ENCODE measurements at regions not wholly inside any gene's neighbourhood (a gene's known extent, or its start where the extent isn't known, plus 50 kb on each side); places are given as distances from the start of the nearest gene placed in this dataset.

DNA sequence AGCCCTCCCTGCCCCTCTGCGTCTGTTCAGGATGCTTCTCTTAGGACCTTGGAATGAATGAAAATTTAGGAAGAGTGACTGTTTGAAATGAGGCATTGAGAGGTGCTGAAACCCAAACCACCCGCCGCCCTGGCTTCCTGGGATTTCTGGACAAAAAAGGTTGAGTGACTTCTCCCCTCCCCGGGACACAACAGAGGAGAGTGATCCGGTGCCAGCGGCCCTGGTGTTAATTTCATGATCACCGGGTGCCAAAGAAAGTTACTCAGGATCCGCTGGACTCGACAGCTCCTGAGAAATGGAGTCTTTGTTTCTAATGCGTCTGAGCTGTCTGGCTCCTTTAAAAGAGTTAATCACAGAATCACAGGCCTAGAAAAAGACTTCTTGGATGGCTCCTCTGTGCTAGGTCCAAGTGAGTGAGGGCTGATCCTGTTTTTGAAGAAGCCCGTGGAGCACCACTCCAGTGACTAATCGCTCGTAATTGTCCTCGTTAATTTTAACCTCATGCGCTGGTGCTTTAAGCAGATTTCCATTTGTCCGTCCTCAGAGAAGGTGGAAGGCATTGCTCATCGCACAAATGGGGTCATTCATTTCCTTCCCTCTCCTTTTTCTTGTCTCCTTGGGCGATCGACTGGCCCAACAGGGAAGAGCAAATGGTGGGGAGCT lies 144.4 kb upstream of the ZFHX3 start:
- ChIA-PET CTCF (interaction anchor here (1.5 kb wide), 1 partner anchor 16 kb away, joined by 4 read pairs; no protein-coding TSS in a partner anchor), POLR2A (no interaction called here)
- no peak for DNase-seq (ENCODE audit: extremely low spot score)

DNA sequence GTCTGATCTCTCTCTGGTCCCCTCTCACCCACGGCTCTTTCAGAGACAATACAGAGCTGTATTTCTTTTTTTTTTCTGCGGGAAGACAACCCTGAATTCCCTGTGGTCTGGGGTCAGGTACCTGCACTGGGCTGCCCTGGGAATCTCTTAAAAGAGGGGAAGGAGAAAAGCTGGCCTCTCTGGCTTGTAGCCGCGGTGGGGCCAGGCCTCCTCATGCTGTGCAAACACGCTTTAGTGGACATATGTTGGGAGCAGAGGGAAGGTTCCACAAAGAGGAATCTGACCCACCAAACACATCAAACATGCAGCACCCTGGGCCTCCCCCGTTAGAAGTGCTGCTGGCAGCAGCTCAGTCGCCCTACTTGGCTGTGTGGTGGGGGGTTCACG lies 143.7 kb upstream of the ZFHX3 start:
- ChIA-PET POLR2A (no interaction called here), CTCF (interaction anchor here (1.5 kb wide), 1 partner anchor 15 kb away, joined by 4 read pairs; no protein-coding TSS in a partner anchor)
- no peak for DNase-seq (ENCODE audit: extremely low spot score)
- TF ChIP-seq FOXK2 (IDR thresholded peaks at IDR 0.05) (no peak), LEF1 (IDR thresholded peaks at IDR 0.05; ENCODE audit: borderline replicate concordance) (no peak), BHLHE40 (IDR thresholded peaks at IDR 0.05; ENCODE audit: borderline replicate concordance) (no peak), HDGF (IDR thresholded peaks at IDR 0.05; ENCODE audit: borderline replicate concordance) (no peak), ELF4 (IDR thresholded peaks at IDR 0.05) (no peak)

More for the DNA sequence above, 144.4 kb upstream of the ZFHX3 start:
- no peak for TF ChIP-seq NFRKB (IDR thresholded peaks at IDR 0.05)
- TF ChIP-seq, protein P1, sequence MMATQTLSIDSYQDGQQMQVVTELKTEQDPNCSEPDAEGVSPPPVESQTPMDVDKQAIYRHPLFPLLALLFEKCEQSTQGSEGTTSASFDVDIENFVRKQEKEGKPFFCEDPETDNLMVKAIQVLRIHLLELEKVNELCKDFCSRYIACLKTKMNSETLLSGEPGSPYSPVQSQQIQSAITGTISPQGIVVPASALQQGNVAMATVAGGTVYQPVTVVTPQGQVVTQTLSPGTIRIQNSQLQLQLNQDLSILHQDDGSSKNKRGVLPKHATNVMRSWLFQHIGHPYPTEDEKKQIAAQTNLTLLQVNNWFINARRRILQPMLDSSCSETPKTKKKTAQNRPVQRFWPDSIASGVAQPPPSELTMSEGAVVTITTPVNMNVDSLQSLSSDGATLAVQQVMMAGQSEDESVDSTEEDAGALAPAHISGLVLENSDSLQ (IDR thresholded peaks at IDR 0.05): no peak
- no peak for TF ChIP-seq BHLHE40 (IDR thresholded peaks at IDR 0.05; ENCODE audit: borderline replicate concordance)
- TF ChIP-seq TARDBP (IDR thresholded peaks at IDR 0.05): no peak
- no peak for TF ChIP-seq L3MBTL2 (conservative IDR thresholded peaks at IDR 0.05)
- TF ChIP-seq ZNF384 (IDR thresholded peaks at IDR 0.05): no peak
- no peak for TF ChIP-seq ARNT (IDR thresholded peaks at IDR 0.05)
- no peak for TF ChIP-seq ELF4 (IDR thresholded peaks at IDR 0.05)
- TF ChIP-seq FOXK2 (IDR thresholded peaks at IDR 0.05): no peak
- no peak for TF ChIP-seq SP1 (IDR thresholded peaks at IDR 0.05)
- no peak for TF ChIP-seq HDGF (IDR thresholded peaks at IDR 0.05; ENCODE audit: borderline replicate concordance)
- TF ChIP-seq FOXM1 (IDR thresholded peaks at IDR 0.05; ENCODE audit: borderline replicate concordance): no peak
- TF ChIP-seq FOXA1 (IDR thresholded peaks at IDR 0.05): no peak
- no peak for TF ChIP-seq SUZ12 (IDR thresholded peaks at IDR 0.05)
- no peak for TF ChIP-seq CTBP1 (IDR thresholded peaks at IDR 0.05; ENCODE audit: borderline replicate concordance)
- no peak for TF ChIP-seq LEF1 (IDR thresholded peaks at IDR 0.05; ENCODE audit: borderline replicate concordance)

DNA sequence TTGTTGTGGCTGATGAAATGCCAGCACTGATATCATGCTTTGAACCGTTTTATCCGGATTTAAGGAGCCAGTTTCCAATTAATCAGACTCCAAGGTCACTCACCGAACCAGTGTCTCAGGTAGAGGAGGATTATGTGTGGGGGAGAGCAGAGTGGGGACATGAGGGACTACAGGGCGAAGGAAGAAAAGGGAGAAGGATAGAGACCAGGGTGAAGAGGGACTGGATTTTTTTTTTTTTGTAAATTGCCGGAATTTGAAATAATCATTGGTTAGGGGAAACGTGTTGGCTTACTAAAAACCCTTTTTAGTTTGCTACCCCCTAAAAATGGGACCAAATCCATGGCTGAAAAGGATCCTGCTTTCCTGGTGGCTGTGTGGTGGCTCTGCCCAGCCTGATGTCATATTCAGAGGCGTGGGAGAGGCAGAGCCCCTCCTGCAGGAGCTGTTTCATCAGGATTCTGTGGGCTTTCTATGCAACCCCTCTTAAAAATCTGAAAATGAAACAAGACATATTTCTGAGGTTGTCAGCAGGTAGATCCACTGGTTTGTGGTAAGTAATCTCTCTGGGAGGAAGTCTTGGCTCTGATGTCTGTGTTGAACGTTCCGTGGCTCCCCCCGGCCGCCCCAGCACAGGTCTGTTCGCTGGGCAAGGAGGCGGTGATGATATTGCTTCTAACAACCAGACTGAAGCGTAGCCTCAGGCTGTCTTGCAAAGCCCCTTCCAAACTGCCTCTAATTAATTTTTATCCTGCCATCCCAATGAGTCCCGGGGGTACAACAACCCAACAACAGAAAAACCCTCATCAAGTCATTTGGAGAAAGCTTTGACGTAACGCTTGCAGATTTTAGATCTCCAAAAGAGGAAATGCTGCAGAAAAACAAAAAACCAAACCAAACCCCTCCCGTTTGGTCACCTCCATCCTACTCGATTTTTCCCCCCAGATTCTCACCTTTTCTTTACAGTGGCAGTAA lies 143.0 kb upstream of the ZFHX3 start:
- TF ChIP-seq ARNT (IDR thresholded peaks at IDR 0.05): no peak
- no peak for TF ChIP-seq FOXK2 (IDR thresholded peaks at IDR 0.05)
- TF ChIP-seq FOXA1 (IDR thresholded peaks at IDR 0.05): no peak
- no peak for TF ChIP-seq ZNF384 (IDR thresholded peaks at IDR 0.05)
- POLR2A ChIA-PET: no interaction called here
- no peak for DNase-seq (ENCODE audit: extremely low spot score)
- CTCF ChIA-PET: interaction anchor here (0.7 to 1.5 kb wide), 3 partner anchors 14 to 271 kb away, joined by 3 to 4 read pairs (median 4); no protein-coding TSS in a partner anchor

DNA sequence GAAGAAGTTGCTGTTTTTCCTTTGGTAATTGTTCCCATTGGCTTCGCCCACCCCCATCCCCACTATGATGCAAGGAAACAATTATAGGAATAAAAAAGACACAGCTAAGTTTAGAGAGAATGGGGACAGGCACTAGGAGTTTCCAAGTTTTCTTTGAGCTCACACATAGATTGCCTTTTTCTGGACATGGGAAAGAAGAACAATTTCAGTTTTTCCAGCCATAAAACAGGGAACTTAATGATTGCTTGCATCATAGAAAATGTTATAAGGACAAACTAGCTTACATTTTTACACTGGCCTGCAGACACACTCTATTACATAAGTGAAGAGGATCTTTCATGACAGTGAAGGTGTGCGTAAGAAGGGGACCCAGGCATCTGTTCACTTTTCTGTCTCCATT lies 142.3 kb upstream of the ZFHX3 start:
- POLR2A ChIA-PET: interaction anchor here (0.8 kb wide), 1 partner anchor 137 kb away, joined by 3 read pairs; no protein-coding TSS in a partner anchor
- CTCF ChIA-PET: interaction anchor here (0.7 to 0.8 kb wide), 3 partner anchors 13 to 358 kb away, joined by 3 to 5 read pairs (median 4); no protein-coding TSS in a partner anchor

DNA sequence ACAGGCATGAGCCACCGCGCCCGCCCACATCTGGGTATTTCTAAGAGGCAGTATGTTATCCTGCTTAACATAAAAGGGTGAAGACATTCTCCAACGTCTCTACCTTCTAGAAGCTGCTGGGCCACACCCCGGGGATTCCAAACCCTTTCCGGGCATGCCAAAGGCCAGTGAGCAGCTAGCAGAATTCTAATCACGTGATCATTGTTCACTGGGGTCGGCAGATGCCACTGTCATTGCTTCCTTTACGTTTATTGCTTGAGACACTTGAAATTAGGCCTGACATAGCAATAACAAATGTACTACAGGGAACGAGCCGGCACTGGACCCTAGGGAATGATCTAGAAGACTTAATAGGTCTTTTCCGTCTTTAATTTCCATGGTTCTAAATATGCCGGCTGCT lies 141.2 kb upstream of the ZFHX3 start:
- ChIA-PET CTCF (no interaction called here), POLR2A (no interaction called here)
- DNase-seq (ENCODE audit: extremely low spot score): no peak
- TF ChIP-seq FOXM1 (IDR thresholded peaks at IDR 0.05; ENCODE audit: borderline replicate concordance) (no peak), ARNT (IDR thresholded peaks at IDR 0.05) (no peak), HDGF (IDR thresholded peaks at IDR 0.05; ENCODE audit: borderline replicate concordance) (no peak), L3MBTL2 (conservative IDR thresholded peaks at IDR 0.05) (no peak), ELF4 (IDR thresholded peaks at IDR 0.05) (no peak), ZNF384 (IDR thresholded peaks at IDR 0.05) (no peak), LEF1 (IDR thresholded peaks at IDR 0.05; ENCODE audit: borderline replicate concordance) (no peak), BHLHE40 (IDR thresholded peaks at IDR 0.05; ENCODE audit: borderline replicate concordance) (no peak), TARDBP (IDR thresholded peaks at IDR 0.05) (no peak), NFRKB (IDR thresholded peaks at IDR 0.05) (no peak), SP1 (IDR thresholded peaks at IDR 0.05) (no peak), CTBP1 (IDR thresholded peaks at IDR 0.05; ENCODE audit: borderline replicate concordance) (no peak), FOXA1 (IDR thresholded peaks at IDR 0.05) (no peak), SUZ12 (IDR thresholded peaks at IDR 0.05) (no peak), FOXK2 (IDR thresholded peaks at IDR 0.05) (no peak)
- TF ChIP-seq, protein P1 (IDR thresholded peaks at IDR 0.05): no peak

More for the DNA sequence above, 142.3 kb upstream of the ZFHX3 start:
- TF ChIP-seq TARDBP (IDR thresholded peaks at IDR 0.05) (no peak), L3MBTL2 (conservative IDR thresholded peaks at IDR 0.05) (no peak), FOXM1 (IDR thresholded peaks at IDR 0.05; ENCODE audit: borderline replicate concordance) (no peak), LEF1 (IDR thresholded peaks at IDR 0.05; ENCODE audit: borderline replicate concordance) (no peak), NFRKB (IDR thresholded peaks at IDR 0.05) (no peak), HDGF (IDR thresholded peaks at IDR 0.05; ENCODE audit: borderline replicate concordance) (no peak), FOXK2 (IDR thresholded peaks at IDR 0.05) (no peak), ZNF384 (IDR thresholded peaks at IDR 0.05) (no peak), FOXA1 (IDR thresholded peaks at IDR 0.05) (no peak), ARNT (IDR thresholded peaks at IDR 0.05) (no peak), SUZ12 (IDR thresholded peaks at IDR 0.05) (no peak), SP1 (IDR thresholded peaks at IDR 0.05) (no peak)
- TF ChIP-seq, protein P1 (IDR thresholded peaks at IDR 0.05): no peak
- no peak for DNase-seq (ENCODE audit: extremely low spot score)

Data from HEK293T (cell line).